Testis (tissue), 2 donors: ENCODE measurements at regions not wholly inside any gene's neighbourhood (a gene's known extent, or its start where the extent isn't known, plus 50 kb on each side); places are given as distances from the start of the nearest gene placed in this dataset.
"Not testable (repeated sequence)": the region's sequence is repeated elsewhere in the genome, so short reads cannot be mapped to it uniquely, and the experiment has no call there.

Experiments used
- DNase-seq: peaks from one replicate; pipeline ENCODE4 v3.0.0-alpha.2; 2019
- H3K27ac ChIP-seq, 2 donors: fragments of 200-600 bp; sonication (generic); one replicate each; pipeline ENCODE4 v1.5.1; 2019
- H3K27me3 ChIP-seq: fragments of 200-600 bp; sonication (generic); one replicate; pipeline ENCODE4 v1.5.1; 2019
- H3K36me3 ChIP-seq: fragments of 200-600 bp; sonication (generic); one replicate; pipeline ENCODE4 v1.5.1; 2017; ENCODE audit warnings: low read depth; ENCODE audit errors: missing control alignments
- H3K4me1 ChIP-seq: fragments of 200-600 bp; sonication (generic); one replicate; pipeline ENCODE4 v1.5.1; 2019
- H3K4me3 ChIP-seq, 2 donors: fragments of 200-600 bp; sonication (generic); one replicate each; pipeline ENCODE4 v1.5.1; 2017 to 2019
- H3K9me3 ChIP-seq: fragments of 200-600 bp; sonication (generic); one replicate; pipeline ENCODE4 v1.5.1; 2017
- POLR2A ChIP-seq: fragments of 450-650 bp; IDR thresholded peaks from one replicate; pipeline ENCODE4 v1.6.1; 2017; ENCODE audit warnings: antibody characterized with exemption, mild to moderate bottlenecking, moderate library complexity
- WGBS, 2 donors: methylation state at CpG; one replicate each; pipeline ENCODE4 v1.1.5; 2018; 5-methylcytosine and 5-hydroxymethylcytosine counted together
- intact Hi-C: fragments of 100-400 bp; cut with DNase I; formaldehyde crosslinking; loops from one replicate; pipeline ENCODE4 v1.15.1; 2023; ENCODE audit warnings: low total_unique reads
- TF ChIP-seq, protein P1 (sequence below), 3 experiments: fragments of 450-650 bp in 2 of 3; fragments of 200-600 bp in 1 of 3; sonication (generic) in 1 of 3; IDR thresholded peaks; one replicate each; pipeline ENCODE4 v1.5.1; 2016 to 2019; ENCODE audit warnings: antibody characterized with exemption in 3 of 3, mild to moderate bottlenecking in 2 of 3, moderate library complexity in 1 of 3

DNA sequence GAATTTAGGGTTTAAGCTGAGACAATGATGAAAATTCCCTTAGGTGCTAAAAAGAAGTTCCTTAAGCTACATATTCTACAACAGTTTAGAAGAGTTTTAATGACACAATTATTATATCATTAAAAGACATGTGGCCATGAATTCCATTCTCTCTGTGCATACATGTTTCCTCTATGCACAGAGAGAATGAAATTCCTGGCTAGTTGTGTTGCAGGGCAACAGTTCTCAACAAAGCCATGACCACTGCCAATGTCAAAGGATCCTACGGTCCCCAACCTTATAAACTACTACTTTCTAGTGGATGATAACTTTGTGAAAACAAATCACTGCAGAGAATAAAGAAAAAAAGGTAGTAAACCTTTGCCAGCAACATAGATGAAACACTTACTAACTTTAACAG, 122.7 kb downstream of the OTOL1 start:
- DNase-seq = no peak
- no peak for TF ChIP-seq POLR2A
- TF ChIP-seq, protein P1, sequence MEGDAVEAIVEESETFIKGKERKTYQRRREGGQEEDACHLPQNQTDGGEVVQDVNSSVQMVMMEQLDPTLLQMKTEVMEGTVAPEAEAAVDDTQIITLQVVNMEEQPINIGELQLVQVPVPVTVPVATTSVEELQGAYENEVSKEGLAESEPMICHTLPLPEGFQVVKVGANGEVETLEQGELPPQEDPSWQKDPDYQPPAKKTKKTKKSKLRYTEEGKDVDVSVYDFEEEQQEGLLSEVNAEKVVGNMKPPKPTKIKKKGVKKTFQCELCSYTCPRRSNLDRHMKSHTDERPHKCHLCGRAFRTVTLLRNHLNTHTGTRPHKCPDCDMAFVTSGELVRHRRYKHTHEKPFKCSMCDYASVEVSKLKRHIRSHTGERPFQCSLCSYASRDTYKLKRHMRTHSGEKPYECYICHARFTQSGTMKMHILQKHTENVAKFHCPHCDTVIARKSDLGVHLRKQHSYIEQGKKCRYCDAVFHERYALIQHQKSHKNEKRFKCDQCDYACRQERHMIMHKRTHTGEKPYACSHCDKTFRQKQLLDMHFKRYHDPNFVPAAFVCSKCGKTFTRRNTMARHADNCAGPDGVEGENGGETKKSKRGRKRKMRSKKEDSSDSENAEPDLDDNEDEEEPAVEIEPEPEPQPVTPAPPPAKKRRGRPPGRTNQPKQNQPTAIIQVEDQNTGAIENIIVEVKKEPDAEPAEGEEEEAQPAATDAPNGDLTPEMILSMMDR (IDR thresholded peaks at IDR 0.05) = no peak
- H3K27ac ChIP-seq = no peak overlapping the region
- no peaks in the 10 kb centered on the region for H3K4me1 ChIP-seq
- no peaks in the 10 kb centered on the region for H3K27me3 ChIP-seq
- 88 to 95% methylated on average over 1 of the region's 1 CpG for WGBS, 2 donors
- no peaks in the 10 kb centered on the region for H3K9me3 ChIP-seq
- H3K36me3 ChIP-seq = no peaks in the 10 kb centered on the region
- intact Hi-C loops = no loop called here
- no peak overlapping the region for H3K4me3 ChIP-seq

DNA sequence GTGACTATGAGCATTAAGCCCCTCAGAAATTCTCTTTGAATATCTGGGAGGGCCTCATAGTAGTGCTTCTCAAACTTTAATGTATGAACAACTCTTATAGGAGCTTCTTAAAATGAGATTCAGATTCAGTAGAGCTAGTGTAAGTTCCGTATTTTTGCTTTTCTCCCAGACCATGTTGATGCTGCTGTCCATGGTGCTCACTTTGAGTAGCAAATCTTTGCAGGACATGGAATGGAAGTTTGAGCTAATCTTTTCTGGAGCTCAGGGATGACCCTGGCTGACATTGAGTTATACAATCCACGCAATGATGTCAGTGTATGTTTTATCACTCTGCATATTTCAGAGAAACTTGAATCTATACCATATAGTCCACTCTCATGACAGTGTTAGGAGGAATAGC, 134.2 kb downstream of the OTOL1 start:
- 42 to 53% methylated on average over 2 of the region's 2 CpGs for WGBS, 2 donors
- Histone ChIP-seq H3K27me3 (no peaks in the 10 kb centered on the region), H3K27ac (no peak overlapping the region), H3K4me1 (no peaks in the 10 kb centered on the region), H3K9me3 (no peaks in the 10 kb centered on the region), H3K4me3 (no peak overlapping the region), H3K36me3 (no peaks in the 10 kb centered on the region)
- intact Hi-C loops = no loop called here
- TF ChIP-seq, protein P1 (IDR thresholded peaks at IDR 0.05) = no peak
- no peak for TF ChIP-seq POLR2A
- no peak for DNase-seq

DNA sequence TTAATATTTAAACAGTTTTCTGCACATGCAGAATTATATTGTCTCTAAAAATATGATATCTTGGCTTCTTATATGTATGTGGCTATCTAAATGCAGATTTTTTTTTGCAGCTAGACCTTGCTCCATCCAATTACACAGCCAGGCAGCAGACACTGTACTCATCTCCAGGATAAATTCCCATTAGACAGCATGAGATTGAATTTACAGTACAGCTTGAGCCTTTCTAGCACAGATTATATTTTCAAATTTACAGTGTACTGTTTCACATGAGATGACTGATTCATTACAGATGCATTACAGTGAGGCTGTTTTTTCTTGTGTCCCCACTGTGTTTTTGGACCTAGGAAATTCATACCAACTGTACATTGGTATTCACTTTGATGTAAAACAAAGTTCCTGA, 134.9 kb downstream of the OTOL1 start:
- DNase-seq = no peak
- Histone ChIP-seq H3K36me3 (no peaks in the 10 kb centered on the region), H3K4me1 (no peaks in the 10 kb centered on the region), H3K9me3 (no peaks in the 10 kb centered on the region), H3K27me3 (no peaks in the 10 kb centered on the region), H3K4me3 (no peak overlapping the region), H3K27ac (no peak overlapping the region)
- intact Hi-C loops = no loop called here
- no peak for TF ChIP-seq POLR2A
- TF ChIP-seq, protein P1 (IDR thresholded peaks at IDR 0.05) = no peak

DNA sequence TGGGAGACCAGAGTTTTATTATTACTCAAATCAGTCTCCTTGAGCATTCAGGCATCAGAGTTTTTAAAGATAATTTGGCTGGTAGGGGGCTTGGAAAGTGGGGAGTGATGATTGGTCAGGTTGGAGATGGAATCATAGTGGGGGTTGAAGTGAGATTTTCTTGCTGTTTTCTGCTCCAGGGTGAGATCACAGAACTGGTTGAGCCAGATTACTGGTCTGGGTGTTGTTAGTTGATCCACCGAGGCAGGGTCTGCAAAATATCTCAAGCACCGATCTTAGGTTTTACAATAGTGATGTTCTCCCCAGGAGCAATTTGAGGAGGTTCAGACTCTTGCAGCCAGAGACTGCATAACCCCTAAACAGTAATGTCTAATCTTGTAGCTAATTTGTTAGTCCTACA, 141.0 kb downstream of the OTOL1 start:
- Histone ChIP-seq H3K4me3 (no peak overlapping the region), H3K4me1 (no peaks in the 10 kb centered on the region), H3K27me3 (no peaks in the 10 kb centered on the region), H3K27ac (no peak overlapping the region), H3K36me3 (no peaks in the 10 kb centered on the region), H3K9me3 (no peaks in the 10 kb centered on the region)
- intact Hi-C loops = no loop called here
- DNase-seq = no peak
- no peak for TF ChIP-seq POLR2A
- TF ChIP-seq, protein P1 (IDR thresholded peaks at IDR 0.05) = no peak
- 73 to 74% methylated on average over 2 of the region's 2 CpGs for WGBS, 2 donors

DNA sequence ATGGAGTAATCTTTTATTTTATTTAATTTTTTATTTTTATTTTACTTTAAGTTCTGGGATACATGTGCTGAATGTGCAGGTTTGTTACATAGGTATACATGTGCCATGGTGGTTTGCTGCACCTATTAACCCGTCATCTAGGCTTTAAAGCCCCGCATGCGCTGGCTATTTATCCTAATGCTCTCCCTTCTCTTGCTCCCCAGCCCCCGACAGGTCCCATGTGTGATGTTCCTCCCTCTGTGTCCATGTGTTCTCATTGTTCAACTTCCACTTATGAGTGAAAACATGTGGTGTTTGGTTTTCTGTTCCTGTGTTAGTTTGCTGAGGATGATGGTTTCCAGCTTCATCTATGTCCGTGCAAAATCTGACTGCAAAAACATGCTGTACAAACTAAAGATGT, 142.5 kb downstream of the OTOL1 start:
- H3K9me3 ChIP-seq, H3K27me3 ChIP-seq, H3K4me1 ChIP-seq, H3K27ac ChIP-seq, H3K36me3 ChIP-seq, DNase-seq, intact Hi-C loops, H3K4me3 ChIP-seq: not testable (repeated sequence)
- WGBS, 2 donors = 79 to 83% methylated on average over 5 of the region's 5 CpGs
